HL-60 (cell line): ENCODE measurements at regions not wholly inside any gene's neighbourhood (a gene's known extent, or its start where the extent isn't known, plus 50 kb on each side); places are given as distances from the start of the nearest gene placed in this dataset.

Experiments
- CTCF ChIP-seq: IDR thresholded peaks from one replicate; pipeline ENCODE4 v1.5.1; 2011; ENCODE audit warnings: low read length, control low read depth, inconsistent platforms; ENCODE audit not compliant: insufficient read depth
- GABPA ChIP-seq: IDR thresholded peaks from 2 replicates; pipeline ENCODE4 v1.6.1; 2012; ENCODE audit warnings: low read depth
- REST ChIP-seq: IDR thresholded peaks from 2 replicates; pipeline ENCODE4 v1.6.1; 2012; ENCODE audit warnings: low read depth; ENCODE audit not compliant: insufficient replicate concordance
- SPI1 ChIP-seq: IDR thresholded peaks from 2 replicates; pipeline ENCODE4 v1.6.1; 2012; ENCODE audit warnings: low read depth, mild to moderate bottlenecking, borderline replicate concordance

- TF ChIP-seq GABPA (no peak), CTCF (no peak), REST (no peak), SPI1 (no peak)
Measured at GRCh38 chr10:23912884-23913404, 296.0 kb upstream of the KIAA1217 start.
